ENCODE measurements at regions not wholly inside any gene's neighbourhood (a gene's known extent, or its start where the extent isn't known, plus 50 kb on each side); places are given as distances from the start of the nearest gene placed in this dataset.

- DNase-seq, result no peak
Observed at GRCh38 chr9:29865764-29866313, 2292.6 kb upstream of the C9orf72 start.

- no peak for DNase-seq
Observed at GRCh38 chr9:29866556-29866955, 2293.3 kb upstream of the C9orf72 start.

GRCh38 chr9:29873579-29873978 is 2300.3 kb upstream of the C9orf72 start:
- no peak for DNase-seq

GRCh38 chr9:29875547-29875946 is 2302.3 kb upstream of the C9orf72 start:
- no peak for DNase-seq

- DNase-seq, result no peak
Observed at GRCh38 chr9:29882767-29883166, 2309.5 kb upstream of the C9orf72 start.

GRCh38 chr9:29906065-29906464 is 2332.8 kb upstream of the C9orf72 start:
- no peak for DNase-seq

- DNase-seq, result no peak
Observed at GRCh38 chr9:29928072-29928471, 2354.8 kb upstream of the C9orf72 start.

GRCh38 chr9:29939559-29939958 is 2366.3 kb upstream of the C9orf72 start:
- DNase-seq, result no peak

GRCh38 chr9:29945012-29945411 is 2371.7 kb upstream of the C9orf72 start:
- no peak for DNase-seq

GRCh38 chr9:29958469-29958868 is 2385.2 kb upstream of the C9orf72 start:
- DNase-seq, result no peak

- DNase-seq, result no peak
Observed at GRCh38 chr9:29965834-29966233, 2392.6 kb upstream of the C9orf72 start.

- DNase-seq, result no peak
Observed at GRCh38 chr9:29966247-29966646, 2393.0 kb upstream of the C9orf72 start.

- no peak for DNase-seq
Observed at GRCh38 chr9:29968831-29969230, 2395.6 kb upstream of the C9orf72 start.

- no peak for DNase-seq
Observed at GRCh38 chr9:29969408-29969807, 2396.1 kb upstream of the C9orf72 start.

GRCh38 chr9:29969856-29970647 is 2396.8 kb upstream of the C9orf72 start:
- DNase-seq, result no peak

GRCh38 chr9:29974197-29974596 is 2400.9 kb upstream of the C9orf72 start:
- no peak for DNase-seq

GRCh38 chr9:29976981-29977380 is 2403.7 kb upstream of the C9orf72 start:
- no peak for DNase-seq

- DNase-seq, result no peak
Observed at GRCh38 chr9:29981013-29981412, 2403.4 kb upstream of the ACO1 start.

GRCh38 chr9:29999645-30000044 is 2384.8 kb upstream of the ACO1 start:
- no peak for DNase-seq

- no peak for DNase-seq
Observed at GRCh38 chr9:30010691-30011090, 2373.8 kb upstream of the ACO1 start.

GRCh38 chr9:30012622-30013021 is 2371.8 kb upstream of the ACO1 start:
- no peak for DNase-seq

- DNase-seq, result no peak
Observed at GRCh38 chr9:30015073-30015472, 2369.4 kb upstream of the ACO1 start.

- DNase-seq, result no peak
Observed at GRCh38 chr9:30020161-30020560, 2364.3 kb upstream of the ACO1 start.

GRCh38 chr9:30035761-30036160 is 2348.7 kb upstream of the ACO1 start:
- no peak for DNase-seq

Data from tongue (tissue), 1 donor.